Kidney (tissue), 13 donors: ENCODE measurements at regions not wholly inside any gene's neighbourhood (a gene's known extent, or its start where the extent isn't known, plus 50 kb on each side); places are given as distances from the start of the nearest gene placed in this dataset.

ENCODE experiments used
- DNase-seq, 5 donors: peaks; one replicate each; pipeline ENCODE4 v3.0.0-alpha.2; 2013 to 2020
- FAIRE-seq: peaks from 2 replicates; lab custom pipeline; 2012; peaks lifted over from hg19 to GRCh38; lab: Jason Lieb, UNC
- H3K27ac ChIP-seq, 2 donors: one replicate each; pipeline ENCODE4 v1.7.0; 2013; ENCODE audit warnings: low read depth in 2 of 2, low read length in 2 of 2, inconsistent platforms in 1 of 2
- H3K27me3 ChIP-seq: one replicate; pipeline ENCODE4 v1.7.1; 2013; ENCODE audit warnings: low read length, inconsistent platforms; ENCODE audit not compliant: control insufficient read depth, insufficient read depth
- H3K36me3 ChIP-seq, 3 donors: one replicate each; pipeline versions ENCODE4 v1.7.0 to v1.7.1; 2013; ENCODE audit warnings: low read length in 3 of 3, control low read depth in 1 of 3, inconsistent platforms in 1 of 3; ENCODE audit not compliant: insufficient read depth in 3 of 3, control insufficient read depth in 2 of 3
- H3K4me1 ChIP-seq, 3 donors: one replicate each; pipeline versions ENCODE4 v1.7.0 to v1.7.1; 2013; ENCODE audit warnings: low read length in 3 of 3, inconsistent platforms in 1 of 3, low read depth in 1 of 3; ENCODE audit not compliant: control insufficient read depth in 2 of 3, insufficient read depth in 2 of 3
- H3K4me3 ChIP-seq, 3 donors: one replicate each; pipeline versions ENCODE4 v1.7.0 to v1.8.1; 2013; ENCODE audit warnings: low read length in 3 of 3, control low read depth in 1 of 3, inconsistent platforms in 1 of 3
- H3K9ac ChIP-seq, 3 donors: one replicate each; pipeline versions ENCODE4 v1.7.0 to v1.7.1; 2013; ENCODE audit warnings: low read length in 3 of 3, control low read depth in 1 of 3, inconsistent platforms in 1 of 3
- H3K9me3 ChIP-seq, 3 donors: one replicate each; pipeline versions ENCODE4 v1.7.0 to v1.7.1; 2013; ENCODE audit warnings: low read length in 3 of 3, control low read depth in 1 of 3, inconsistent platforms in 1 of 3; ENCODE audit not compliant: control insufficient read depth in 2 of 3, insufficient read depth in 1 of 3
- intact Hi-C: fragments of 100-400 bp; cut with DNase I; formaldehyde crosslinking; loops from one replicate; pipeline ENCODE4 v1.11.1; 2022
- TF ChIP-seq, protein P1 (sequence below): IDR thresholded peaks from 3 replicates; pipeline ENCODE4 v1.5.1; 2012; ENCODE audit warnings: mild to moderate bottlenecking, moderate library complexity, borderline replicate concordance; ENCODE audit not compliant: insufficient read depth; ENCODE audit errors: extremely low read depth
- donor health status: control.
- donor health status: control.
- donor health status: control.
- donor health status: control.
- donor health status: control.
- donor health status: DM: yes; HTN: yes; CAD: no.
- donor health status: Normal renal cell carcinoma (clear cell type).

DNA sequence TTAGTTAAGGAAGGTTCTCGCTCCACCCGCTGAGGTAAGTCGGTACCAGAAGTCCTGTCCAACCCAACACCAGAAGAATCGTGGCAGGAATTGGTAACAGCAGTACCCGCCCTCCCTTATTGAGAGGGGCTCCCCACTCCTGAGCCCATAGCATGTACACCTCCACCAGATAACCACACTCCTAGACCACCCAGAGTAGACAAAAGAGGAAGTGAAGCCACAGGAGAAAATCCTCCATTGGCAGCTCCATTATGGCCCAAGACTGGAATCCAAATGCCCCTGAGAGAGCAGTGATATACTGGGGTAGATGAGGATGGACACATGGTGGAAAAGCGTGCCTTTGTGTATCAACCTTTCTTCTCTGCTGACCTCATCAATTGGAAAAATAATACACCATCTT lies 106.1 kb upstream of the EPB41L4A start:
- H3K36me3 ChIP-seq = no peaks in the 10 kb centered on the region
- no peak overlapping the region for H3K27ac ChIP-seq
- FAIRE-seq (no peak), DNase-seq (no peak)
- no peak overlapping the region for H3K9ac ChIP-seq
- H3K9me3 ChIP-seq = no peaks in the 10 kb centered on the region
- TF ChIP-seq, protein P1, sequence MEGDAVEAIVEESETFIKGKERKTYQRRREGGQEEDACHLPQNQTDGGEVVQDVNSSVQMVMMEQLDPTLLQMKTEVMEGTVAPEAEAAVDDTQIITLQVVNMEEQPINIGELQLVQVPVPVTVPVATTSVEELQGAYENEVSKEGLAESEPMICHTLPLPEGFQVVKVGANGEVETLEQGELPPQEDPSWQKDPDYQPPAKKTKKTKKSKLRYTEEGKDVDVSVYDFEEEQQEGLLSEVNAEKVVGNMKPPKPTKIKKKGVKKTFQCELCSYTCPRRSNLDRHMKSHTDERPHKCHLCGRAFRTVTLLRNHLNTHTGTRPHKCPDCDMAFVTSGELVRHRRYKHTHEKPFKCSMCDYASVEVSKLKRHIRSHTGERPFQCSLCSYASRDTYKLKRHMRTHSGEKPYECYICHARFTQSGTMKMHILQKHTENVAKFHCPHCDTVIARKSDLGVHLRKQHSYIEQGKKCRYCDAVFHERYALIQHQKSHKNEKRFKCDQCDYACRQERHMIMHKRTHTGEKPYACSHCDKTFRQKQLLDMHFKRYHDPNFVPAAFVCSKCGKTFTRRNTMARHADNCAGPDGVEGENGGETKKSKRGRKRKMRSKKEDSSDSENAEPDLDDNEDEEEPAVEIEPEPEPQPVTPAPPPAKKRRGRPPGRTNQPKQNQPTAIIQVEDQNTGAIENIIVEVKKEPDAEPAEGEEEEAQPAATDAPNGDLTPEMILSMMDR = no peak
- H3K4me3 ChIP-seq = no peak overlapping the region
- no peaks in the 10 kb centered on the region for H3K27me3 ChIP-seq
- intact Hi-C loops = no loop called here
- no peaks in the 10 kb centered on the region for H3K4me1 ChIP-seq

DNA sequence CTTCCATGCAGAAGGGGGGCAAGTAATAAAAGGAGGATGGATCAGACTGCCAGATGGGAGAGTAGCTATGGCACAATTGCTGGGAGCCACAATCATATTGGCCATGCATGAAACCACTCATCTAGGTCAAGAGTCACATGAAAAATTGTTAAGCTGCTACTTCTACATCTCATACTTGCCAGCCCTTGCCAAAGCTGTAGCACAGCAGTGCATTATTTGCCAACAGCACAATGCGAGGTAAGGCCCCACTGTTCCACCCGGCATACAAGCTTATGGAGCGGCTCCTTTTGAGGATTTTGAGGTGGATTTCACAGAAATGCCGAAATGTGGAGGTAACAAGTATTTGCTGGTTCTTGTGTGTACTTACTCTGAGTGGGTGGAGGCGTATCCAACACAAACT lies 109.9 kb upstream of the EPB41L4A start:
- no peak overlapping the region for H3K27ac ChIP-seq
- H3K4me1 ChIP-seq = no peaks in the 10 kb centered on the region
- H3K27me3 ChIP-seq = no peaks in the 10 kb centered on the region
- intact Hi-C loops = no loop called here
- DNase-seq (no peak), FAIRE-seq (no peak)
- TF ChIP-seq, protein P1 = no peak
- no peak overlapping the region for H3K4me3 ChIP-seq
- H3K36me3 ChIP-seq = no peaks in the 10 kb centered on the region
- H3K9ac ChIP-seq = no peak overlapping the region
- H3K9me3 ChIP-seq = no peaks in the 10 kb centered on the region

DNA sequence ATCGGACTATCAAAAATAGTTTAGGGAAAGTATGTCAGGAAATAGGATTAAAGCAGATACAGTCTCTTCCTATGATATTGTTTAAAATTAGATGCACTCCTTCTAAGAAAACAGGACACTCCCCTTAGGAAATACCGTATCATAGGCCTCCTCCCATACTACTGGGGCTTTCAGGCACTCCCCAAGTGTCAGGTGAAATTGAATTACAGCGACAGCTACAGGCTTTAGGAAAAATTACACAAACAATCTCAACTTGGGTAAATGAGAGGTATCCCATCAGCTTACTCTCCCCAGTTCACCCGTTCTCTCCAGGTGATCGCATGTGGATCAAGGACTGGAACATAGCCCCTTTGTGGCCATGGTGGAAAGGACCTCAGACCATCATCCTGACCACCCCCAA lies 110.4 kb upstream of the EPB41L4A start:
- FAIRE-seq = no peak

More for the DNA sequence above, 110.4 kb upstream of the EPB41L4A start:
- H3K4me1 ChIP-seq = no peaks in the 10 kb centered on the region
- no peaks in the 10 kb centered on the region for H3K36me3 ChIP-seq
- no peaks in the 10 kb centered on the region for H3K9me3 ChIP-seq
- no peak overlapping the region for H3K9ac ChIP-seq
- no peaks in the 10 kb centered on the region for H3K27me3 ChIP-seq
- peak in 1 of 5 donors; percentile 28 for DNase-seq
- no peak overlapping the region for H3K27ac ChIP-seq
- TF ChIP-seq, protein P1 = peak; percentile 33
- H3K4me3 ChIP-seq = no peak overlapping the region
- intact Hi-C loops = no loop called here
